Suprapubic skin (tissue), 4 donors: ENCODE measurements at regions not wholly inside any gene's neighbourhood (a gene's known extent, or its start where the extent isn't known, plus 50 kb on each side); places are given as distances from the start of the nearest gene placed in this dataset.

Experiments
- DNase-seq, 2 donors: peaks; one replicate each; pipeline ENCODE4 v3.0.0-alpha.2; 2019; ENCODE audit warnings: low spot score in 2 of 2
- H3K27ac ChIP-seq: fragments of 200-600 bp; sonication (generic); one replicate; pipeline ENCODE4 v1.5.1; 2019
- H3K27me3 ChIP-seq: fragments of 200-600 bp; sonication (generic); one replicate; pipeline ENCODE4 v1.5.1; 2019
- H3K36me3 ChIP-seq: fragments of 200-600 bp; sonication (generic); one replicate; pipeline ENCODE4 v1.5.1; 2019
- H3K4me1 ChIP-seq: fragments of 200-600 bp; sonication (generic); one replicate; pipeline ENCODE4 v1.5.1; 2019
- H3K4me3 ChIP-seq: fragments of 200-600 bp; sonication (generic); one replicate; pipeline ENCODE4 v1.5.1; 2019; ENCODE audit warnings: mild to moderate bottlenecking
- H3K9me3 ChIP-seq: fragments of 200-600 bp; sonication (generic); one replicate; pipeline ENCODE4 v1.5.1; 2019
- EP300 ChIP-seq: sonication (generic); formaldehyde crosslinking; IDR thresholded peaks from one replicate; pipeline ENCODE4 v1.6.1; 2017; ENCODE audit warnings: antibody characterized with exemption
- POLR2A ChIP-seq, 2 donors: fragments of 450-650 bp; IDR thresholded peaks; one replicate each; pipeline ENCODE4 v1.6.1; 2017; ENCODE audit warnings: antibody characterized with exemption in 2 of 2, mild to moderate bottlenecking in 2 of 2, moderate library complexity in 2 of 2
- POLR2AphosphoS5 ChIP-seq, 3 donors: sonication (generic); formaldehyde crosslinking; IDR thresholded peaks; one replicate each; pipeline ENCODE4 v1.6.1; 2017; ENCODE audit warnings: antibody characterized with exemption in 3 of 3
- WGBS: methylation state at CpG from one replicate; pipeline ENCODE4 v1.1.5; 2018; 5-methylcytosine and 5-hydroxymethylcytosine counted together
- TF ChIP-seq, protein P1 (sequence below), 2 donors: fragments of 200-600 bp in 1 of 2; fragments of 450-650 bp in 1 of 2; sonication (generic) in 1 of 2; IDR thresholded peaks; one replicate each; pipeline ENCODE4 v1.5.1; 2016 to 2019; ENCODE audit warnings: antibody characterized with exemption in 2 of 2, mild to moderate bottlenecking in 1 of 2, moderate library complexity in 1 of 2

DNA sequence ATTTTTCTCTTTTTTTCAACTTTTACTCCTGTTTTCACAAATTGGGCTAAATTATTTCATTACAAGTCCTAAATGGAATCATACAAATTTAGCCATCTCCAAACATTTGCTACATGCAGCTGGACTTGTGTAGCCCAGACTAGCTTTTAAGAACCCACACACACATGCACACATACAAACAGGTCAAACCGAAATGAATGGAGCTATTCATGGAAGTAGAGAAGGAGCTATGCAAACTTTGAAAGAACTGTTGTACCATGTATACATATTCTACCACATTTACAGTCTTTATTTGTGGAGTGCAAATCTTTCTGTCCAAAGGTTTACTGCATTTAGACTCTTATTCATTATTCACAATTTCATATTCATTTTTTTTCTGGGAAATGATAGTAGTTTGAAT lies 189.1 kb upstream of the RNPC3 start:
- H3K27me3 ChIP-seq = no peaks in the 10 kb centered on the region

DNA sequence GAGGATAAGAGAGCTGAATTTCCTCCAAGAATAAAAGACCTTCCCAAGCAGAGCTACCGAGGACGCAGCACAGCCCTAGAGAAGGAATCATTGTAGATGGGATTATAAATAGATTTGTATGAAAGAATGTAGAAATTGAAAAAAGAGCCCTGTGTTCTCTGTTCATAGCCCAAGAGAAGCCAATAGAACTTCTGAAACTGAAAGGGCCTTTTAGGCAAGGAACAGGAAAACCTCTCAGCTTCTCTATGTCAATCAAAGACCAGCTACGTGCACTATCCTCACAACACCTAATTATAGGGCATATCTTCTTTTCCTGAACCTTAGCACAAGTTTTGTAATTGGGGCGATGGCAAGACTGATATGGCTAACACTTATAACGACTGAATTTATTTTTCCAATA lies 192.4 kb upstream of the RNPC3 start:
- WGBS = 78% methylated on average over 5 of the region's 5 CpGs
- no peak for DNase-seq
- H3K4me3 ChIP-seq = no peak overlapping the region
- no peaks in the 10 kb centered on the region for H3K27me3 ChIP-seq
- no peak overlapping the region for H3K27ac ChIP-seq
- no peaks in the 10 kb centered on the region for H3K9me3 ChIP-seq
- no peaks in the 10 kb centered on the region for H3K36me3 ChIP-seq
- TF ChIP-seq EP300 = no peak
- TF ChIP-seq POLR2AphosphoS5 (IDR thresholded peaks at IDR 0.05) = no peak
- TF ChIP-seq POLR2A (IDR thresholded peaks at IDR 0.05) = no peak
- TF ChIP-seq, protein P1, sequence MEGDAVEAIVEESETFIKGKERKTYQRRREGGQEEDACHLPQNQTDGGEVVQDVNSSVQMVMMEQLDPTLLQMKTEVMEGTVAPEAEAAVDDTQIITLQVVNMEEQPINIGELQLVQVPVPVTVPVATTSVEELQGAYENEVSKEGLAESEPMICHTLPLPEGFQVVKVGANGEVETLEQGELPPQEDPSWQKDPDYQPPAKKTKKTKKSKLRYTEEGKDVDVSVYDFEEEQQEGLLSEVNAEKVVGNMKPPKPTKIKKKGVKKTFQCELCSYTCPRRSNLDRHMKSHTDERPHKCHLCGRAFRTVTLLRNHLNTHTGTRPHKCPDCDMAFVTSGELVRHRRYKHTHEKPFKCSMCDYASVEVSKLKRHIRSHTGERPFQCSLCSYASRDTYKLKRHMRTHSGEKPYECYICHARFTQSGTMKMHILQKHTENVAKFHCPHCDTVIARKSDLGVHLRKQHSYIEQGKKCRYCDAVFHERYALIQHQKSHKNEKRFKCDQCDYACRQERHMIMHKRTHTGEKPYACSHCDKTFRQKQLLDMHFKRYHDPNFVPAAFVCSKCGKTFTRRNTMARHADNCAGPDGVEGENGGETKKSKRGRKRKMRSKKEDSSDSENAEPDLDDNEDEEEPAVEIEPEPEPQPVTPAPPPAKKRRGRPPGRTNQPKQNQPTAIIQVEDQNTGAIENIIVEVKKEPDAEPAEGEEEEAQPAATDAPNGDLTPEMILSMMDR (IDR thresholded peaks at IDR 0.05) = no peak
- no peaks in the 10 kb centered on the region for H3K4me1 ChIP-seq

More for the DNA sequence above, 189.1 kb upstream of the RNPC3 start:
- no peaks in the 10 kb centered on the region for H3K36me3 ChIP-seq
- no peak for DNase-seq
- no peaks in the 10 kb centered on the region for H3K9me3 ChIP-seq
- WGBS = 65% methylated on average over 1 of the region's 1 CpG
- TF ChIP-seq POLR2A (IDR thresholded peaks at IDR 0.05) (no peak), EP300 (no peak), POLR2AphosphoS5 (IDR thresholded peaks at IDR 0.05) (no peak)
- TF ChIP-seq, protein P1 (IDR thresholded peaks at IDR 0.05) = no peak
- no peak overlapping the region for H3K4me3 ChIP-seq
- no peaks in the 10 kb centered on the region for H3K4me1 ChIP-seq
- H3K27ac ChIP-seq = no peak overlapping the region

DNA sequence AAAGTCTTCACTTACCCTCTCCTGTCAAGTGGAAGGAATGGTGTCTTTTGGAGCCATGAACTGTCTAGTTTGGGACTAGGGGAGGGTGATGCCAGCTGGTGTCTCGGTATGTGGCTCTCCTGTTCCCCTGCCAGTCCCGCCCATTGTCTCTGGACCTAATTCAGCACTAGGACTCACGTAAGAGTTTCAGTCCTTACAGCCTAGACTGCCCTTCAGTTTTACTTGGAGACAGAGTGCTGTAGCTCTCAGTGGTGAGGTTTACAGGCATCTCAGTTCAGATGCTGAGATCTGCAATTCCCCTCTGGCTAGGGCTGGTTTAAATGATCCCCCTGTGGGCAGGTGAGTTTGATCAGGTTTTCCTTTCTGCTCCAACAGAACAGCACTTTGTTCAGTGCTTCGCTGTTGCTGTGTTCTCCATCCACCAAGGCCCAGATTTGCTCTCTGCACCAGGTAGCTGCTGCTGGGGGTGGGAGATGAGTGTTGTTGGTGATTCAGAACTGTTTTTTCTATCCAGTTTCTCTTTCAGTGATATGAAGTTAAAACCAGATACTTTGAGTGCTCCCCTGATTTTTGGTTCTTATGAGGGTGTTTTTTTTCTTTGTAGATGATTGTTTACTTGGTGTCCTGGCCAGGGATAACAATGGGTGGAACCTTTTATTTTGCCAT lies 198.3 kb upstream of the RNPC3 start:
- WGBS = 92% methylated on average over 4 of the region's 4 CpGs

DNA sequence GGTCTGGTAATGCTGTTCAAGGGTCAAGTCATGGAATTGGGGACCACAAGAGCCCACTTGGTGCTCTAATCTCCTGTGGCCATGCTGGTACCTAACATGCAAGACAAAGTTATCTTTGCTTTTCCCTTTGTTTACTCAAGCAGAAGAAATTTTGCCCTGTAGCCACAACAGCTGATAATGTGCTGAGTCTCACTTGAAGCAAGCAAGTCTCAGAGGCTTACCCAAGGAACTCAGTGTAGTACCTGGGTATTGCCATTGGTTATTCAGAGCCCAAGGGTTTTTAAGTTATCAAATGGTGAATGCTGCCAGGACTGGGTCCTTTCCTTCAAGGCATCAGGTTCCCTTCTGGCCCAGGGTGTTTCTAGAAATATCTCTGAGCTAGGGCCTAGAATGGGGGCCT lies 198.9 kb upstream of the RNPC3 start:
- no peak overlapping the region for H3K27ac ChIP-seq
- H3K4me1 ChIP-seq = no peaks in the 10 kb centered on the region
- no peaks in the 10 kb centered on the region for H3K36me3 ChIP-seq
- TF ChIP-seq, protein P1 (IDR thresholded peaks at IDR 0.05) = no peak
- TF ChIP-seq POLR2AphosphoS5 (IDR thresholded peaks at IDR 0.05) = no peak
- TF ChIP-seq EP300 = no peak
- no peak for TF ChIP-seq POLR2A (IDR thresholded peaks at IDR 0.05)
- no peaks in the 10 kb centered on the region for H3K27me3 ChIP-seq
- DNase-seq = no peak
- no peak overlapping the region for H3K4me3 ChIP-seq
- peaks cover 9% of the 10 kb centered on the region for H3K9me3 ChIP-seq

More for the DNA sequence above, 198.3 kb upstream of the RNPC3 start:
- H3K27ac ChIP-seq = no peak overlapping the region
- no peaks in the 10 kb centered on the region for H3K27me3 ChIP-seq
- no peak for DNase-seq
- H3K36me3 ChIP-seq = no peaks in the 10 kb centered on the region
- H3K9me3 ChIP-seq = peaks cover 9% of the 10 kb centered on the region
- TF ChIP-seq, protein P1 (IDR thresholded peaks at IDR 0.05) = no peak
- TF ChIP-seq POLR2A (IDR thresholded peaks at IDR 0.05) (no peak), POLR2AphosphoS5 (IDR thresholded peaks at IDR 0.05) (no peak), EP300 (no peak)
- no peaks in the 10 kb centered on the region for H3K4me1 ChIP-seq
- H3K4me3 ChIP-seq = no peak overlapping the region

DNA sequence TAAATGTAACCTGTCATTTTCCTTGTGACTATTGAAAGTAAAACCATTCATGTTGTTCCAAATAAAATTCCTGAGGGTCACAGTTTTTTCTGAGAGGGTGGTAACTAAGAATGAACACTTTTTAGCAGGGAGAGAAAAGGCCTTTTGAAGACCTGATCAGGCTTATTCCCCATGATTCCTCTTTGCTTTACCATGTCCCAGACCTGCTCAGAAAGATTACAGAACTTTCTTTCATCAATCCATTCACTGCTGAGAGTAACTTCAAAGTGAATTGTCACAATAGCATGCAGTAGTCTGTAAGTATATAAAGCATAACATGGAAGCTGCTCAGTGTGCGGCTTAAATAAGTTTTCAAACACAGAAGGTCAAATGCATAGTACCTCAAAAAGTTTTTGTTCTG lies 201.5 kb upstream of the COL11A1 start:
- H3K4me3 ChIP-seq = no peak overlapping the region
- DNase-seq = no peak
- no peak overlapping the region for H3K27ac ChIP-seq
- WGBS = 89% methylated on average over 1 of the region's 1 CpG
- H3K36me3 ChIP-seq = no peaks in the 10 kb centered on the region
- no peaks in the 10 kb centered on the region for H3K4me1 ChIP-seq
- H3K27me3 ChIP-seq = no peaks in the 10 kb centered on the region
- no peaks in the 10 kb centered on the region for H3K9me3 ChIP-seq
- TF ChIP-seq EP300 = no peak
- no peak for TF ChIP-seq POLR2AphosphoS5 (IDR thresholded peaks at IDR 0.05)
- TF ChIP-seq, protein P1 (IDR thresholded peaks at IDR 0.05) = no peak
- no peak for TF ChIP-seq POLR2A (IDR thresholded peaks at IDR 0.05)
